Pancreas (tissue), 10 donors: ENCODE measurements at regions not wholly inside any gene's neighbourhood (a gene's known extent, or its start where the extent isn't known, plus 50 kb on each side); places are given as distances from the start of the nearest gene placed in this dataset.

Source experiments
- ATAC-seq, 4 donors: fragments of 200-7000 bp; cut with Tn5 transposase; one replicate each; pipeline versions ENCODE4 v1.8.0 to v1.9.1; 2020; ENCODE audit warnings: mild to moderate bottlenecking in 4 of 4, moderate library complexity in 4 of 4
- DNase-seq, 6 donors: peaks; one replicate each; pipeline ENCODE4 v3.0.0-alpha.2; 2020
- FAIRE-seq: peaks from 2 replicates; lab custom pipeline; 2012; peaks lifted over from hg19 to GRCh38; lab: Jason Lieb, UNC
- H3K27ac ChIP-seq, 4 donors: fragments of 200-600 bp; sonication (generic); 1 replicate in 3 of 4; 2 replicates in 1 of 4; pipeline versions ENCODE4 v1.5.0 to v1.8.0; 2020
- H3K27me3 ChIP-seq, 4 donors: fragments of 200-600 bp; one replicate each; pipeline ENCODE4 v1.8.0; 2021
- H3K36me3 ChIP-seq, 3 donors: fragments of 200-600 bp; sonication (generic) in 1 of 3; one replicate each; pipeline versions ENCODE4 v1.5.0 to v1.8.0; 2020 to 2021
- H3K4me1 ChIP-seq, 3 donors: fragments of 200-600 bp; one replicate each; pipeline ENCODE4 v1.8.0; 2021
- H3K4me3 ChIP-seq, 4 donors: fragments of 200-600 bp; sonication (generic) in 2 of 4; one replicate each; pipeline versions ENCODE4 v1.5.0 to v1.8.0; 2020 to 2021
- H3K9me3 ChIP-seq, 4 donors: fragments of 200-600 bp; one replicate each; pipeline ENCODE4 v1.8.0; 2021
- WGBS, 2 donors: extraction: QIAGEN DNeasy Blood & Tissue Kit; methylation state at CpG; one replicate each; pipeline ENCODE4 v1.1.7; 2013; 5-methylcytosine and 5-hydroxymethylcytosine counted together
- intact Hi-C, 3 donors: fragments of 100-400 bp; cut with DNase I; formaldehyde crosslinking; loops; one replicate each; pipeline versions ENCODE4 v1.11.1 to v1.14.2; 2022
- TF ChIP-seq, protein P1 (sequence below), 4 donors: fragments of 200-600 bp; sonication (generic) in 3 of 4; IDR thresholded peaks; one replicate each; pipeline versions ENCODE4 v1.5.0 to v1.8.0; 2021; ENCODE audit warnings: antibody characterized with exemption in 4 of 4
- donor health status: healthy with polysubstance abuse.
- donor health status: DM: no; HTN: no; CAD: no; lungs with moderate emphysema.
- donor health status: DM: no; HTN: no; CAD: no.
- donor health status: control.
- donor health status: control.
- donor health status: Bipolar disorder and iron deficiency.
- donor health status: DM: yes; HTN: yes; CAD: no.
- donor health status: DM: no; HTN: no; CAD: no.
- donor health status: DM: no; HTN: no; CAD: no.
- donor health status: DM: yes; HTN: yes; CAD: no.

DNA sequence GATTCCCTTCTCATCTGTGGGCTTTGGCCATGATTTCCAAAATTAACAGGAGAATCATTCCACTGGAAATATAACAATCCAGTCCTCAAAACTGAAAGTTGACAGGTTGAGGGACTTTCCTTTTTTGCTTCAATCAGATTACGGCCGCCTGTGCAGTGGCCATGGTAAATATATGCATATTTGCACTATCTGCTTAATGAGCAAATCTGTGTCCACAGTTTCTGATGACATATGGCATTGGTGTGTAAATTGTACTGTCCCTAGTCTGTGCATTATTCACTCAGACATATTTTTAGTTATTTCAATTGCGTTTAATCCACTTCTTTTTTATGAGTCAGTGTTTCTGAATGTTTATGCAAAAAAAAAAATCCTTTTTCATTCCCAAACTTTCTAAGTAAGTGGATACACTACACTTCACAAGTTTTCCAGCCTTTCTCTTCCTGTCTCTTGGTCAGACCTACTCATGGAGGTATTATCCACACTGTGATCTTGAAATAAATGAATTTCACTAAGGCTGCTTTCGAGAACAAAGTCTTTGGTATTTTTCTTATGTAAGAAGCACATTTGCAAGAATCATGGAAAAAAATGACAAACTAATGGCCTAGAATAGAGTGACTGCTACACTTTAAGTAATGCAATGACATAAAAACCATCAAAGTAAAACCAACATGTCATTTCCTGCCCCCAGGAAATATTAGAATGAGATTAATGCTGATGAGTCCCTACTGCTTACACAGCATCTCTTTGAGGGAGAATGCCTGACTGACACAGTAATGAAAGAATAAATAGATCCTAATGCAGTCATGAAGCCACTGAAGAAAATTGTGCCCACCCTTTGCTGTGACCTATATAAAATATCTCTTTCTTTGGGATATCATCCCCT, 76.4 kb upstream of the MTNR1B start:
- Histone ChIP-seq H3K27ac (no peak overlapping the region), H3K4me1 (no peaks in the 10 kb centered on the region), H3K36me3 (no peaks in the 10 kb centered on the region), H3K4me3 (no peak overlapping the region), H3K9me3 (no peaks in the 10 kb centered on the region), H3K27me3 (no peaks in the 10 kb centered on the region)
- WGBS, 2 donors, result 44 to 52% methylated on average over 4 of the region's 4 CpGs
- ATAC-seq, result peak in 2 of 4 donors; percentile 35 to 39
- no peak for DNase-seq
- TF ChIP-seq, protein P1, sequence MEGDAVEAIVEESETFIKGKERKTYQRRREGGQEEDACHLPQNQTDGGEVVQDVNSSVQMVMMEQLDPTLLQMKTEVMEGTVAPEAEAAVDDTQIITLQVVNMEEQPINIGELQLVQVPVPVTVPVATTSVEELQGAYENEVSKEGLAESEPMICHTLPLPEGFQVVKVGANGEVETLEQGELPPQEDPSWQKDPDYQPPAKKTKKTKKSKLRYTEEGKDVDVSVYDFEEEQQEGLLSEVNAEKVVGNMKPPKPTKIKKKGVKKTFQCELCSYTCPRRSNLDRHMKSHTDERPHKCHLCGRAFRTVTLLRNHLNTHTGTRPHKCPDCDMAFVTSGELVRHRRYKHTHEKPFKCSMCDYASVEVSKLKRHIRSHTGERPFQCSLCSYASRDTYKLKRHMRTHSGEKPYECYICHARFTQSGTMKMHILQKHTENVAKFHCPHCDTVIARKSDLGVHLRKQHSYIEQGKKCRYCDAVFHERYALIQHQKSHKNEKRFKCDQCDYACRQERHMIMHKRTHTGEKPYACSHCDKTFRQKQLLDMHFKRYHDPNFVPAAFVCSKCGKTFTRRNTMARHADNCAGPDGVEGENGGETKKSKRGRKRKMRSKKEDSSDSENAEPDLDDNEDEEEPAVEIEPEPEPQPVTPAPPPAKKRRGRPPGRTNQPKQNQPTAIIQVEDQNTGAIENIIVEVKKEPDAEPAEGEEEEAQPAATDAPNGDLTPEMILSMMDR (IDR thresholded peaks at IDR 0.05), result no peak
- intact Hi-C loops, result no loop called here
- FAIRE-seq, result no peak

DNA sequence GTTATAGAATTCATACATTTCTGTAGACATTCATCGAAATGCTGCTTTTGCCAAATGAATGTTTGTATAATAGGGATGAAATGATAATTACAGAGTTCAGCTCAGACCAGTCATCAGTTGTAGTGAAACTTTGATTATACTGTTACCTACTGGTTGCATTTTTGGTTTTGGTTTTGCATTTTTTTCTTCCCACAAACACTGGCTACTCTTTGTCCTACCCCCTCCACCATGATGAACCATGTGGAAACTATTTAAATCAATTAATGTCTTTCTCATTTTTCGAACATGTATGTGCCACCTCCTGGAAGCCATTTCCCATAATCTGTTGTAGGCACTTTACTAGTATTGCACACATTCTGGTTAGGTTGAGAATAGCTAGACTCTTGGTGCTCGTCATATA, 75.3 kb upstream of the MTNR1B start:
- Histone ChIP-seq H3K9me3 (no peaks in the 10 kb centered on the region), H3K27ac (no peak overlapping the region), H3K27me3 (no peaks in the 10 kb centered on the region), H3K4me3 (no peak overlapping the region), H3K4me1 (no peaks in the 10 kb centered on the region), H3K36me3 (no peaks in the 10 kb centered on the region)
- intact Hi-C loops, result no loop called here
- TF ChIP-seq, protein P1 (IDR thresholded peaks at IDR 0.05), result no peak
- 74 to 87% methylated on average over 3 of the region's 3 CpGs for WGBS, 2 donors
- FAIRE-seq, result no peak
- no peak for DNase-seq
- no peak for ATAC-seq

DNA sequence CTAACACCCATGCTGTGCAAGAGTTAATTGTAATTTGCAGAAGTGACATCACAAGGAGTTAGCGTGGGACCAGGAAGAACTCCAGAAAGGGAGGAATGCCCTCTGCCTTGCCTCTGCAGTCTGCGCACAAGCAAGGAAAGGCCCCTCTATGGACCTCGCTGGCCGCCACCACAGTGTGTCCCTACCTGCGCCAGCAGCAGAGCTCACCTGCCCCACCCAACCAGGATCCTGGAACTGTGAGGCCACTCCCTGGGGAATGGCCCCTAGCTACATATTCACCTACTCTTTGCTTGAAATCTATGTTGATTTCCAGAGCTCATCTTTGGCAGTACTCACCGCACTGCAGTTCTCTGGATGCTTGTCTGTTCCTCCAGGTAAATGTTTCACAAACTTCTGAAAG, 72.0 kb upstream of the MTNR1B start:
- no peaks in the 10 kb centered on the region for H3K27me3 ChIP-seq
- H3K4me3 ChIP-seq, result no peak overlapping the region
- intact Hi-C loops, result no loop called here
- H3K9me3 ChIP-seq, result no peaks in the 10 kb centered on the region
- 88 to 93% methylated on average over 6 of the region's 6 CpGs for WGBS, 2 donors
- no peaks in the 10 kb centered on the region for H3K4me1 ChIP-seq
- ATAC-seq (no peak), DNase-seq (no peak), FAIRE-seq (no peak)
- no peak overlapping the region for H3K27ac ChIP-seq
- no peaks in the 10 kb centered on the region for H3K36me3 ChIP-seq
- TF ChIP-seq, protein P1 (IDR thresholded peaks at IDR 0.05), result no peak

DNA sequence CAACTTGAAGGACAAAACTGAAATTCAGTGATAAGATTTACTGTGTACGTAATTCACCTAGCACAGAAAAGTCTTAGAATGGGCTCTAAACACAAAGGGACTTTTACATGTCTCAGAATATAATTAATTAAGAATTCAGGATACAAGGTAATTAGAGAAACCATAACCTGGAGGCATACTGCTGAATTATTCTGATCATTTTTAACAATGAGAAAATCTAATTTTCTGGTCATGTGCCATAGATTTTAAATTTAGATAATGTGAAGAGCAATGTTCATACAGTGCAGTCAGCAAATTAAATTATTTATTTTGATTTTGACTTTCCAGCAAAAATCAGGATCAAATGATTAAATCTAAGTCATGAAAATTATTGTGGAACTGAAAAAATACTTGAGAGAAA, 67.0 kb upstream of the MTNR1B start:
- no peaks in the 10 kb centered on the region for H3K4me1 ChIP-seq

More for the DNA sequence above, 67.0 kb upstream of the MTNR1B start:
- no peaks in the 10 kb centered on the region for H3K9me3 ChIP-seq
- intact Hi-C loops, result no loop called here
- DNase-seq, result no peak
- H3K36me3 ChIP-seq, result no peaks in the 10 kb centered on the region
- no peak overlapping the region for H3K4me3 ChIP-seq
- TF ChIP-seq, protein P1 (IDR thresholded peaks at IDR 0.05), result no peak
- no peak for ATAC-seq
- no peaks in the 10 kb centered on the region for H3K27me3 ChIP-seq
- no peak for FAIRE-seq
- 76 to 82% methylated on average over 1 of the region's 1 CpG for WGBS, 2 donors
- no peak overlapping the region for H3K27ac ChIP-seq
